Type B pancreatic cell (in vitro differentiated cells): ENCODE measurements at regions not wholly inside any gene's neighbourhood (a gene's known extent, or its start where the extent isn't known, plus 50 kb on each side); places are given as distances from the start of the nearest gene placed in this dataset.
A peak's percentile ranks its signal among the peaks of the same experiment; 100 is the strongest.

Experiments used
- DNase-seq: peaks from one replicate; pipeline ENCODE4 v3.0.0; 2021; ENCODE audit warnings: mixed read lengths; ENCODE audit not compliant: unreplicated experiment; ENCODE audit errors: extremely low spot score
- H3K27ac Mint-ChIP-seq: 2 replicates; pipeline ENCODE4 v1.8.0; 2021; ENCODE audit warnings: mild to moderate bottlenecking, mixed read lengths
- H3K27me3 Mint-ChIP-seq: 2 replicates; pipeline ENCODE4 v1.8.0; 2021; ENCODE audit warnings: mixed read lengths
- H3K36me3 Mint-ChIP-seq: 2 replicates; pipeline ENCODE4 v1.8.0; 2021; ENCODE audit warnings: mixed read lengths
- H3K4me1 Mint-ChIP-seq: one replicate; pipeline ENCODE4 v1.8.0; 2021; ENCODE audit warnings: mixed read lengths; ENCODE audit not compliant: unreplicated experiment
- H3K4me3 Mint-ChIP-seq: 2 replicates; pipeline ENCODE4 v1.8.0; 2021; ENCODE audit warnings: mild to moderate bottlenecking, mixed read lengths
- H3K9me3 Mint-ChIP-seq: 2 replicates; pipeline ENCODE4 v1.8.0; 2021; ENCODE audit warnings: mixed read lengths
- CTCF ChIP-seq: fragments of 200-600 bp; sonication (generic); conservative IDR thresholded peaks from 2 replicates; pipeline ENCODE4 v1.5.0; 2021; ENCODE audit warnings: antibody characterized with exemption, mild to moderate bottlenecking

GRCh38 chr13:44763615-44764301 lies 187.6 kb upstream of the TSC22D1 start:
- peaks cover 46% of the 10 kb centered on the region for H3K4me1 Mint-ChIP-seq
- peak overlapping the region; percentile 13 for H3K4me3 Mint-ChIP-seq
- H3K27me3 Mint-ChIP-seq: no peaks in the 10 kb centered on the region
- peak overlapping the region; percentile 80 for H3K27ac Mint-ChIP-seq
- peak; percentile 24 for TF ChIP-seq CTCF
- no peak for DNase-seq
- H3K36me3 Mint-ChIP-seq: no peaks in the 10 kb centered on the region
- H3K9me3 Mint-ChIP-seq: no peaks in the 10 kb centered on the region

- Mint-ChIP-seq H3K4me3 (no peak overlapping the region), H3K36me3 (no peaks in the 10 kb centered on the region)
These were observed 186.8 kb upstream of the TSC22D1 start for GRCh38 chr13:44762911-44763310.

GRCh38 chr13:44760434-44760833 lies 184.3 kb upstream of the TSC22D1 start:
- Mint-ChIP-seq H3K36me3 (no peaks in the 10 kb centered on the region), H3K4me3 (no peak overlapping the region), H3K4me1 (peaks cover 50% of the 10 kb centered on the region), H3K27me3 (no peaks in the 10 kb centered on the region), H3K9me3 (no peaks in the 10 kb centered on the region), H3K27ac (peak overlapping the region; percentile 92)
- no peak for DNase-seq
- TF ChIP-seq CTCF: no peak

More at GRCh38 chr13:44762911-44763310, 186.8 kb upstream of the TSC22D1 start:
- H3K27ac Mint-ChIP-seq: no peak overlapping the region
- no peak for DNase-seq
- H3K27me3 Mint-ChIP-seq: no peaks in the 10 kb centered on the region
- H3K9me3 Mint-ChIP-seq: no peaks in the 10 kb centered on the region
- TF ChIP-seq CTCF: no peak
- peaks cover 50% of the 10 kb centered on the region for H3K4me1 Mint-ChIP-seq

- no peak for TF ChIP-seq CTCF
- peak overlapping the region; percentile 63 for H3K4me3 Mint-ChIP-seq
- peak overlapping the region; percentile 92 for H3K27ac Mint-ChIP-seq
- no peak for DNase-seq
- no peaks in the 10 kb centered on the region for H3K9me3 Mint-ChIP-seq
- H3K4me1 Mint-ChIP-seq: peaks cover 50% of the 10 kb centered on the region
- no peaks in the 10 kb centered on the region for H3K27me3 Mint-ChIP-seq
- H3K36me3 Mint-ChIP-seq: no peaks in the 10 kb centered on the region
These were observed 183.5 kb upstream of the TSC22D1 start for GRCh38 chr13:44759384-44760360.

GRCh38 chr13:44758630-44759383 lies 182.7 kb upstream of the TSC22D1 start:
- Mint-ChIP-seq H3K27ac (peak overlapping the region; percentile 92), H3K4me1 (peaks cover 42% of the 10 kb centered on the region), H3K36me3 (no peaks in the 10 kb centered on the region), H3K9me3 (no peaks in the 10 kb centered on the region), H3K4me3 (peak overlapping the region; percentile 63), H3K27me3 (no peaks in the 10 kb centered on the region)
- no peak for DNase-seq
- TF ChIP-seq CTCF: no peak
